MCF 10A (cell line): ENCODE measurements at regions not wholly inside any gene's neighbourhood (a gene's known extent, or its start where the extent isn't known, plus 50 kb on each side); places are given as distances from the start of the nearest gene placed in this dataset.

Experiments used
- BruUV-seq: library from RNA; stranded (reverse); fragments of 400-500 nt; replicated peaks from 2 replicates; lab custom pipeline; 2021; lab: Mats Ljungman, UMichigan
- CTCF ChIA-PET: fragments of 300-600 bp; sonication (Branson Sonifier 250); formaldehyde crosslinking; extraction: SDS; loops from one replicate; lab custom pipeline; 2021; ENCODE audit warnings: antibody characterized with exemption, inconsistent platforms; lab: Yijun Ruan, JAX
- POLR2A ChIA-PET: fragments of 300-600, 350-650 bp; sonication (Branson Sonifier 250); formaldehyde crosslinking; extraction: SDS; loops from one replicate; lab custom pipeline; 2020; ENCODE audit warnings: antibody characterized with exemption, inconsistent platforms; lab: Yijun Ruan, JAX
- DNase-seq: peaks from one replicate; pipeline ENCODE4 v3.0.0-alpha.2; 2018; ENCODE audit not compliant: unreplicated experiment
- H3K27ac Mint-ChIP-seq: one replicate; pipeline ENCODE4 v1.8.0; 2022; ENCODE audit warnings: mild to moderate bottlenecking, low read depth, mixed read lengths; ENCODE audit not compliant: unreplicated experiment
- H3K27me3 Mint-ChIP-seq: one replicate; pipeline ENCODE4 v1.8.0; 2022; ENCODE audit warnings: mixed read lengths; ENCODE audit not compliant: insufficient read depth, unreplicated experiment
- H3K36me3 Mint-ChIP-seq: one replicate; pipeline ENCODE4 v1.8.0; 2022; ENCODE audit warnings: mild to moderate bottlenecking, moderate library complexity, mixed read lengths; ENCODE audit not compliant: insufficient read depth, unreplicated experiment
- H3K4me1 Mint-ChIP-seq: one replicate; pipeline ENCODE4 v1.8.0; 2022; ENCODE audit warnings: mixed read lengths; ENCODE audit not compliant: insufficient read depth, unreplicated experiment
- H3K4me3 Mint-ChIP-seq: one replicate; pipeline ENCODE4 v1.8.0; 2022; ENCODE audit warnings: mild to moderate bottlenecking, moderate library complexity, mixed read lengths; ENCODE audit not compliant: unreplicated experiment
- H3K9me3 Mint-ChIP-seq: one replicate; pipeline ENCODE4 v1.8.0; 2022; ENCODE audit warnings: mixed read lengths; ENCODE audit not compliant: unreplicated experiment
- intact Hi-C: fragments of 100-400 bp; cut with micrococcal nuclease; formaldehyde crosslinking; loops from 2 replicates; pipeline ENCODE4 v1.14.1; 2022
- TF ChIP-seq, protein P1 (sequence below): fragments of 200-600 bp; IDR thresholded peaks from one replicate; pipeline ENCODE4 v1.8.0; 2022; ENCODE audit warnings: antibody characterized with exemption, mild to moderate bottlenecking; ENCODE audit not compliant: unreplicated experiment

DNA sequence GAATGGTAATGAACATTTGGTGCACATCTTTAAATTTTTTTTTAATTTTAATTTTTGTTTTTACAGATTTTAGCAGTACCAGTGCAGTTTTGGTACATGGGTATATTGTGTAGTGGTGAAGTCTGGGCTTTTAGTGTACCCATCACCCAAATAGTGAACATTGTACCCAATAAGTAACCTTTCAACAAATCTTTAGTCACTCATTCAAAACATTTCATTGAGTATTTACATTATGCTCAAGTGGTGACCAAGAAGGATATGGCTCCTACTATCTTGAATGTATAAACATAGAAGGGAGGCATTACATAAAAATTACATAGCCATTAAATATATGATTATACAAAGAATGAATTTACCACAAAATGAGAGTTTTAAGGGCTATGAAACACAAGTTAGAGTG is 223.3 kb downstream of the SPRY1 start:
- H3K4me3 Mint-ChIP-seq, result no peak overlapping the region
- peaks cover 11% of the 10 kb centered on the region for H3K27me3 Mint-ChIP-seq
- no peak overlapping the region for H3K27ac Mint-ChIP-seq
- POLR2A ChIA-PET, result interaction anchor here (0.6 kb wide), 1 partner anchor 16 kb away, joined by 3 read pairs; no protein-coding TSS in a partner anchor
- H3K4me1 Mint-ChIP-seq, result no peaks in the 10 kb centered on the region
- CTCF ChIA-PET, result no interaction called here
- intact Hi-C loops, result no loop called here
- no peak for DNase-seq
- TF ChIP-seq, protein P1, sequence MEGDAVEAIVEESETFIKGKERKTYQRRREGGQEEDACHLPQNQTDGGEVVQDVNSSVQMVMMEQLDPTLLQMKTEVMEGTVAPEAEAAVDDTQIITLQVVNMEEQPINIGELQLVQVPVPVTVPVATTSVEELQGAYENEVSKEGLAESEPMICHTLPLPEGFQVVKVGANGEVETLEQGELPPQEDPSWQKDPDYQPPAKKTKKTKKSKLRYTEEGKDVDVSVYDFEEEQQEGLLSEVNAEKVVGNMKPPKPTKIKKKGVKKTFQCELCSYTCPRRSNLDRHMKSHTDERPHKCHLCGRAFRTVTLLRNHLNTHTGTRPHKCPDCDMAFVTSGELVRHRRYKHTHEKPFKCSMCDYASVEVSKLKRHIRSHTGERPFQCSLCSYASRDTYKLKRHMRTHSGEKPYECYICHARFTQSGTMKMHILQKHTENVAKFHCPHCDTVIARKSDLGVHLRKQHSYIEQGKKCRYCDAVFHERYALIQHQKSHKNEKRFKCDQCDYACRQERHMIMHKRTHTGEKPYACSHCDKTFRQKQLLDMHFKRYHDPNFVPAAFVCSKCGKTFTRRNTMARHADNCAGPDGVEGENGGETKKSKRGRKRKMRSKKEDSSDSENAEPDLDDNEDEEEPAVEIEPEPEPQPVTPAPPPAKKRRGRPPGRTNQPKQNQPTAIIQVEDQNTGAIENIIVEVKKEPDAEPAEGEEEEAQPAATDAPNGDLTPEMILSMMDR, result no peak
- no TSS peak for BruUV-seq
- no peaks in the 10 kb centered on the region for H3K36me3 Mint-ChIP-seq
- no peaks in the 10 kb centered on the region for H3K9me3 Mint-ChIP-seq

DNA sequence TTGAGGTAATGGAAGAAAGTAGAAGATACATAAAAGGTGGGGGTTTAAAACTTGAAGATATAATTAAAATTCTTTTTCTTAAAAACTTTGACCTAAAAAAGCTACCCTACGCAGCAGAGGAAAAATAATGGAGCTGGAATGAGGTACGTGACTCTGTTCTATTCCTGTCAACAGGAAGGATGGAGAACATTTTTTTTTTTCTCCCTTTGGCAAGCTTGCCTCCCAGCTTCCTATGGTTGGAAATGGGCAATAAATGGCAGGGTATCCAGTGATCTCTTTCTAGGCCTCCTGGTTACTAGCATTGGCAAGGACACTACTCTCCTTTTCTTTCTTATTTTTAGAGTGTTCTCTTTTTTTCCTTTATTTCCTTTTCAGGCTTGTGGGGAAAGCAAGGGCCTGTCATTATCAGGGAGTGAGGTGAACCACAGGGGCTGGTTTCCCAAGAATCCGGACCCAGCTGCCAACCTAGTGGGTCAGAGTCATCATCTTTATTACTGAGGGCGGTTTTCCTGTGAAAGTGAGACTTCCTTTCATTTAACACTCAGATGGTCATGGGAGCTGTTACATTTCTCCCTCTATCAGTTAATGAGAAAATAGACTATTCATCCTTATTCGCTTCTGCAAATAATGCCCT is 224.6 kb downstream of the SPRY1 start:
- H3K27me3 Mint-ChIP-seq, result peaks cover 11% of the 10 kb centered on the region
- POLR2A ChIA-PET, result interaction anchor here (0.6 to 0.9 kb wide), 2 partner anchors 34 to 47 kb away, joined by 3 to 4 read pairs; no protein-coding TSS in a partner anchor
- no peak overlapping the region for H3K27ac Mint-ChIP-seq
- H3K9me3 Mint-ChIP-seq, result no peaks in the 10 kb centered on the region
- CTCF ChIA-PET, result no interaction called here
- intact Hi-C loops, result no loop called here
- H3K36me3 Mint-ChIP-seq, result no peaks in the 10 kb centered on the region
- DNase-seq, result no peak
- no peak overlapping the region for H3K4me3 Mint-ChIP-seq
- no peaks in the 10 kb centered on the region for H3K4me1 Mint-ChIP-seq
- TF ChIP-seq, protein P1, result no peak
- BruUV-seq, result no TSS peak

DNA sequence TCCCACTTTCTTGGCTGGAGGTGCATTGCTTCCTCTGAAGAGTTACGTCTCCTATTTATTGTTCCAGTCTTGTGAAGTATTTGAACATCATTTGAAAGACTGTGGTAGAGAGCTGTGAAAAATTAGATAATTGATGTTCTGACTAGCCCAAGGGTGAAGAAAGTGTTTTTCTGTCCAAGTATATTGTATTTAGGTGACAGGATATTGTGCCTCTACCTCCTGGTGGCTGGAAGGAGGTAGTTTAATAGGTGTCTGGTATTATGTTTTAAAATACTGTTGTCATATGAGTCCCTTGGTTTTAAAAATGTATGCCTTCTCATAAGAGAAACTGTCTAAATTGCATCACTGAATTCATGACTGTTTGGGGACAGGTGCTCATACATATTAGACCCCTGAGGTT is 226.0 kb downstream of the SPRY1 start:
- intact Hi-C loops, result no loop called here
- Mint-ChIP-seq H3K4me3 (no peak overlapping the region), H3K27me3 (peaks cover 11% of the 10 kb centered on the region), H3K36me3 (no peaks in the 10 kb centered on the region), H3K4me1 (no peaks in the 10 kb centered on the region), H3K27ac (no peak overlapping the region), H3K9me3 (no peaks in the 10 kb centered on the region)
- POLR2A ChIA-PET, result no interaction called here
- no peak for DNase-seq
- TF ChIP-seq, protein P1, result no peak
- CTCF ChIA-PET, result interaction anchor here (0.6 to 1.1 kb wide), 2 partner anchors 16 to 204 kb away, joined by 3 read pairs; no protein-coding TSS in a partner anchor
- BruUV-seq, result no TSS peak

DNA sequence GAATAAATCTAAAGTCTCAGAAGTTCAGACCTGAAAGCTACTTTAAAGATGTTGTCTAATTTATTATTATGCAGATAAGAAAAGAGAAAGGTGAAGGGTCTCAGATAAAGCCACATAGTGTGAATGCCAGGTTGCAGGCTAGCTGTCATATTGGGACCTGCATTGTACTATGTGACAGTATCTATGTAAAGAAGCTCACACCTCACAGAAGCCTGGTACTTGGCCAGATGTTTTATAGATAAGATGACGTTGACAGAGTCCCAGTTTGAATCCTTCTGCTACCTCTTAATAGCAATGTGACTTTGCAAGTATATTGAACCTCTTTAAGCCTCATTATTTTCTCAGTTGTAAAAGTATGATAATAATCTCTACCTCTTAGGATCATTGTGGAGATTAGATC is 227.0 kb downstream of the SPRY1 start:
- POLR2A ChIA-PET, result no interaction called here
- Mint-ChIP-seq H3K27ac (no peak overlapping the region), H3K27me3 (peaks cover 11% of the 10 kb centered on the region), H3K4me1 (no peaks in the 10 kb centered on the region), H3K9me3 (no peaks in the 10 kb centered on the region), H3K4me3 (no peak overlapping the region), H3K36me3 (no peaks in the 10 kb centered on the region)
- no TSS peak for BruUV-seq
- CTCF ChIA-PET, result interaction anchor here (0.6 kb wide), 1 partner anchor 12 kb away, joined by 3 read pairs; no protein-coding TSS in a partner anchor
- intact Hi-C loops, result no loop called here
- TF ChIP-seq, protein P1, result no peak
- DNase-seq, result no peak
